ENCODE measurements at regions not wholly inside any gene's neighbourhood (a gene's known extent, or its start where the extent isn't known, plus 50 kb on each side); places are given as distances from the start of the nearest gene placed in this dataset.

- FAIRE-seq (no peak), DNase-seq (ENCODE audit: insufficient read length, low spot score) (no peak)
- TF ChIP-seq CTCF (IDR thresholded peaks at IDR 0.05; ENCODE audit: insufficient read depth, missing control alignments): no peak
Measured at GRCh38 chr16:5450409-5451104, 353.0 kb upstream of the EEF2KMT start.

DNA sequence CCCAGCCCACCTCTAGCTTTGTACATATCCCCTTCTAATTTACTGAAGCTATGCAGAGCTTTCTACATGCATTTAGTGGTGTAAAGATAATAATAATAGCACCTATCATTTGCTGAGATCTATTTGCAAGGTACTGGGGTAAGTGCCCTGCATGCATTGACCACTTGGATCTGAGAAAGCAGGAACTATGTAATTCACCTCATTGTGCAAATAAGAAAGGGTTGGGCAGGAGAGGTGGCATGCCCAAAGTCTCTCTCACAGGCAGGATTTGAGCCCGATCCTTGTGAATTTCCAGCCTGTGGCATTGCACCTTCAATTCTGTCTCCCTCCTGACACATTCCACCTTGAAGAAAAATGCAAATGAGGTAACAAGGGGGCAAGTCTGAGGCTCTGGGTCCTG lies 352.3 kb upstream of the EEF2KMT start:
- DNase-seq (ENCODE audit: insufficient read length, low spot score) (no peak), FAIRE-seq (no peak)
- no peak for TF ChIP-seq CTCF (IDR thresholded peaks at IDR 0.05; ENCODE audit: insufficient read depth, missing control alignments)

DNA sequence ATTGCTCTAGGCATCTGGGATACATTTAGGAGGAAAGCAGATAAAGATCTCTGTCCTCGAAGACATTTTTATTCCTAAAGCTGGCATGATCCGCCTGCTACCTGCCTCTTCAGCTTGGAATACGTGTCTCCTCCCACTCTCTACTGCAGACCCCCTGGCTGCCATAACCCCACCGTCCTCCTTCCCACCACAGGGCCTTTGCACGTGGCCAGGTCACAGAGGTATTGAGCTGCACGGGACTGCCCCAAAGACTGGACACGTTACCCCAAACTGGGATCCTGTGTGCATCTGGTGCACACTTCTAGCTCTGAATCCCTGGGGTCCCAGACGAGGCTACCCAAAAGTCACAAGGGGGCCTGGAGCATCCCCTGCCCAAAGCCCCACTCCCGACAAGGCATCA lies 351.2 kb upstream of the EEF2KMT start:
- no peak for FAIRE-seq
- no peak for TF ChIP-seq CTCF (IDR thresholded peaks at IDR 0.05; ENCODE audit: insufficient read depth, missing control alignments)
- no peak for DNase-seq (ENCODE audit: insufficient read length, low spot score)

- no peak for DNase-seq (ENCODE audit: insufficient read length, low spot score)
- no peak for TF ChIP-seq CTCF (IDR thresholded peaks at IDR 0.05; ENCODE audit: insufficient read depth, missing control alignments)
- no peak for FAIRE-seq
Measured at GRCh38 chr16:5447734-5448133, 350.1 kb upstream of the EEF2KMT start.

DNA sequence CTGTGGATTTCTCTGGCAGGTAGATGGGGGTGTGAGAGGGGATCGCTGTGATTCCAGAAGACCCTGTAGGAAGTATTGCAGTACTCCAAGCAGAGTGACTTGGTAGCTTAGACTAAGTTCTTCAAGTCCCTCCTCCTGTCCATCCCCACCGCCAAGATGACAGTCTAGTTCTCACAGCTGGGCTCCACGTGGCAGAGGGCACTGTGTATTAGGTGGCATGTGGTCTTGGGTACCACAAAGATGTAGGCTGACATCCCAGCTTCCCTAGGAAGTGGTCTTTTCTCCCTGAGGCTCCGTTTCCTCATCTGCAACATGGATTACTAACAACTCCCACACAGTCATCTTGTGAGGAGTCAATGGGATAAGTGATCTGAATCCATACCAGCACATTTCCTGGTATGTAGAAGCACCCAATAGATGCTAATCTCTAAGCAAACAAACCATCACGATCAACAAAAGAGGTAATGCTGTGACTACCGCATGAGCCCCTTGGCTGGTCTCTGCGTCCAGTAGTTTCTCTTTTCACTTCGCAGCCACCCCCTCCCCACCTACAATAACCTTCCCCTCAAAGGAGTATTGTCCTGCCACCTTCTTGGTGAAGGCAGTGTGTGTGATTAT lies 349.1 kb upstream of the EEF2KMT start:
- no peak for DNase-seq (ENCODE audit: insufficient read length, low spot score)
- FAIRE-seq: no peak
- TF ChIP-seq CTCF (IDR thresholded peaks at IDR 0.05; ENCODE audit: insufficient read depth, missing control alignments): no peak

- no peak for TF ChIP-seq CTCF (IDR thresholded peaks at IDR 0.05; ENCODE audit: insufficient read depth, missing control alignments)
- FAIRE-seq: no peak
- no peak for DNase-seq (ENCODE audit: insufficient read length, low spot score)
Measured at GRCh38 chr16:5444189-5444588, 346.6 kb upstream of the EEF2KMT start.

DNA sequence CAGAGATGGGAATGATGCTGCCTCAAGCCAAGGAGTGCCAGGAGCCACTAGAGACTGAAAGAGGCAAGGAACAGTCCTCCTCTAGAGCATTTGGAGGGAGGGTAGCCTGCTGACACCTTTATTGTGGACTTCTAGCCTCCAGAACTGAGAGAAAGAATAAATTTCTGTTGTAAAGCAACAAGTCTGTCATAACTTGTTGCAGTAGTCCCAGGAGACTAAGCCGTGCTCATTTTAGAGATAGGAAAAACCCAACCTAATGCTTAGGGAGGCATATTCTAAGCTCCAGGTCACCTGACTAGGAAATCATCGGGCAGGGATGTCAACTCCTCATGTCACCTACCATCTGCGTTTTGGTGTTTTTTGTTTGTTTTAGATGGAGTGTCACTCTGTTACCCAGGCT lies 345.4 kb upstream of the EEF2KMT start:
- TF ChIP-seq CTCF (IDR thresholded peaks at IDR 0.05; ENCODE audit: insufficient read depth, missing control alignments): no peak
- DNase-seq (ENCODE audit: insufficient read length, low spot score): no peak
- no peak for FAIRE-seq
